ENCODE measurements at regions not wholly inside any gene's neighbourhood (a gene's known extent, or its start where the extent isn't known, plus 50 kb on each side); places are given as distances from the start of the nearest gene placed in this dataset.

DNA sequence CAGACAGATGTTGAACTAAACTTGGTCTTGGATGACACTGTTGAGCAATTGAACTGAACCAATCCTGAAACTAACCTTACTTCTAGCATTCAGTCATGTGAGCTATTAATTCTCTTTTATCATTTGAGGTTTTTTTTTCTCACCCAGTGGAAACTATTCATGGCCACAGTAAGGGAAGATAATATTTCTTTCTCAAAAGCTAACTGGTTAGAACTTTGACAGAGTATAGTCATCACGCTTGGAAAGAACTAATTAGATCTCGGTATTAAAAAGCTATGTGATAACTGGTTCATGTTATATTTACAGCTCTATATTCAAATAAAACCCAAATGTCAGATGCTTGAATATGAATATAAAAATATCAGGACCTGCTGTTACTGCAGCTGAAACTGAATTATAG, 89.5 kb downstream of the OTUD1 start:
- CTCF ChIA-PET = interaction anchor here (1.1 to 5.4 kb wide), 6 partner anchors 11 to 365 kb away, joined by 3 to 36 read pairs (median 4); no protein-coding TSS in a partner anchor
- Histone ChIP-seq H3K27ac (ENCODE audit: control insufficient read depth, insufficient read depth) (no peak overlapping the region), H3K79me2 (ENCODE audit: control insufficient read depth, insufficient read depth, low read length) (no peaks in the 10 kb centered on the region), H3K4me1 (ENCODE audit: control insufficient read depth, insufficient read depth, low read length) (no peaks in the 10 kb centered on the region), H3K4me2 (ENCODE audit: control insufficient read depth, insufficient read depth) (no peak overlapping the region), H3K9ac (ENCODE audit: control insufficient read depth, insufficient read depth, low read length) (no peak overlapping the region), H2AFZ (ENCODE audit: control insufficient read depth, low read depth, low read length) (no peak overlapping the region), H3K4me3 (no peak overlapping the region), H3K27me3 (replicated peaks in 1 of 2; ENCODE audit: control insufficient read depth in 2 of 2, insufficient read depth in 2 of 2, low read length in 1 of 2) (no peaks in the 10 kb centered on the region), H3K9me3 (replicated peaks; ENCODE audit: control insufficient read depth, insufficient read depth, low read length) (no peaks in the 10 kb centered on the region), H4K20me1 (ENCODE audit: control insufficient read depth, insufficient read depth) (no peaks in the 10 kb centered on the region), H3K36me3 (ENCODE audit: control insufficient read depth in 2 of 2, insufficient read depth in 2 of 2, low read length in 1 of 2) (no peaks in the 10 kb centered on the region)
- intact Hi-C loops (cut with micrococcal nuclease; ENCODE audit: unreplicated experiment) (loop anchor here (5.0 kb wide), 2 partner anchors 174 to 371 kb away; no protein-coding TSS in a partner anchor), in situ Hi-C loops (cut with MboI) (no loop called here)
- RAD21 ChIA-PET (ENCODE audit: unreplicated experiment) = interaction anchor here (1.3 kb wide), 1 partner anchor 214 kb away, joined by 4 read pairs; no protein-coding TSS in a partner anchor
- ATAC-seq (no peak), DNase-seq (ENCODE audit: low read depth, low spot score) (no peak), FAIRE-seq (no peak)
- POLR2A ChIA-PET = no interaction called here
- SMC1A ChIA-PET (ENCODE audit: uncharacterized antibody, unreplicated experiment) = interaction anchor here (2.9 kb wide), 1 partner anchor 213 kb away, joined by 18 read pairs; no protein-coding TSS in a partner anchor
- BruUV-seq (replicated peaks) = no TSS peak
- WGBS (ENCODE audit: insufficient coverage, insufficient replicate concordance, low lambda C conversion rate, missing lambda C conversion rate) = 21% methylated on average over 2 of the region's 2 CpGs
- TF ChIP-seq ZNF217 (IDR thresholded peaks at IDR 0.05) = no peak
- TF ChIP-seq, protein P1, sequence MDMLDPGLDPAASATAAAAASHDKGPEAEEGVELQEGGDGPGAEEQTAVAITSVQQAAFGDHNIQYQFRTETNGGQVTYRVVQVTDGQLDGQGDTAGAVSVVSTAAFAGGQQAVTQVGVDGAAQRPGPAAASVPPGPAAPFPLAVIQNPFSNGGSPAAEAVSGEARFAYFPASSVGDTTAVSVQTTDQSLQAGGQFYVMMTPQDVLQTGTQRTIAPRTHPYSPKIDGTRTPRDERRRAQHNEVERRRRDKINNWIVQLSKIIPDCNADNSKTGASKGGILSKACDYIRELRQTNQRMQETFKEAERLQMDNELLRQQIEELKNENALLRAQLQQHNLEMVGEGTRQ (IDR thresholded peaks at IDR 0.05; ENCODE audit: borderline replicate concordance, low read depth, low read length) = no peak
- no peak for TF ChIP-seq CEBPZ (IDR thresholded peaks at IDR 0.05; ENCODE audit: low read depth, low read length)
- no peak for TF ChIP-seq NRF1 (conservative IDR thresholded peaks at IDR 0.05; ENCODE audit: low read depth, low read length)
- TF ChIP-seq MYC (IDR thresholded peaks at IDR 0.05; ENCODE audit: insufficient read depth, insufficient read length, insufficient replicate concordance, low read length, severe bottlenecking) = no peak
- TF ChIP-seq RELA (IDR thresholded peaks at IDR 0.05; ENCODE audit: borderline replicate concordance, partially characterized antibody) = no peak

Measured in GM12878 (cell line).